ENCODE measurements at regions not wholly inside any gene's neighbourhood (a gene's known extent, or its start where the extent isn't known, plus 50 kb on each side); places are given as distances from the start of the nearest gene placed in this dataset.

- TF ChIP-seq REST (IDR thresholded peaks at IDR 0.05; ENCODE audit: insufficient replicate concordance, low read depth) (no peak), POLR2AphosphoS5 (IDR thresholded peaks at IDR 0.05; ENCODE audit: low read depth) (no peak), SPI1 (IDR thresholded peaks at IDR 0.05; ENCODE audit: borderline replicate concordance, low read depth) (no peak), GABPA (IDR thresholded peaks at IDR 0.05; ENCODE audit: low read depth) (no peak)
- TF ChIP-seq, protein P1, sequence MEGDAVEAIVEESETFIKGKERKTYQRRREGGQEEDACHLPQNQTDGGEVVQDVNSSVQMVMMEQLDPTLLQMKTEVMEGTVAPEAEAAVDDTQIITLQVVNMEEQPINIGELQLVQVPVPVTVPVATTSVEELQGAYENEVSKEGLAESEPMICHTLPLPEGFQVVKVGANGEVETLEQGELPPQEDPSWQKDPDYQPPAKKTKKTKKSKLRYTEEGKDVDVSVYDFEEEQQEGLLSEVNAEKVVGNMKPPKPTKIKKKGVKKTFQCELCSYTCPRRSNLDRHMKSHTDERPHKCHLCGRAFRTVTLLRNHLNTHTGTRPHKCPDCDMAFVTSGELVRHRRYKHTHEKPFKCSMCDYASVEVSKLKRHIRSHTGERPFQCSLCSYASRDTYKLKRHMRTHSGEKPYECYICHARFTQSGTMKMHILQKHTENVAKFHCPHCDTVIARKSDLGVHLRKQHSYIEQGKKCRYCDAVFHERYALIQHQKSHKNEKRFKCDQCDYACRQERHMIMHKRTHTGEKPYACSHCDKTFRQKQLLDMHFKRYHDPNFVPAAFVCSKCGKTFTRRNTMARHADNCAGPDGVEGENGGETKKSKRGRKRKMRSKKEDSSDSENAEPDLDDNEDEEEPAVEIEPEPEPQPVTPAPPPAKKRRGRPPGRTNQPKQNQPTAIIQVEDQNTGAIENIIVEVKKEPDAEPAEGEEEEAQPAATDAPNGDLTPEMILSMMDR (IDR thresholded peaks at IDR 0.05; ENCODE audit: insufficient read depth, low read length), result no peak
Measured at GRCh38 chr9:90996154-90997065, 194.8 kb downstream of the SYK start.

Data from HL-60 (cell line).